ENCODE measurements at regions not wholly inside any gene's neighbourhood (a gene's known extent, or its start where the extent isn't known, plus 50 kb on each side); places are given as distances from the start of the nearest gene placed in this dataset.

- H3K27ac ChIP-seq = no peak overlapping the region
- no peak for DNase-seq (ENCODE audit: low spot score in 2 of 2)
- no peaks in the 10 kb centered on the region for H3K4me1 ChIP-seq
- no peaks in the 10 kb centered on the region for H3K27me3 ChIP-seq
- intact Hi-C loops (cut with DNase I; ENCODE audit: low total_unique reads) = no loop called here
- no peaks in the 10 kb centered on the region for H3K9me3 ChIP-seq
- H3K36me3 ChIP-seq = no peaks in the 10 kb centered on the region
- no peak overlapping the region for H3K4me3 ChIP-seq
- TF ChIP-seq POLR2AphosphoS5 (IDR thresholded peaks at IDR 0.05) (no peak), CTCF (IDR thresholded peaks at IDR 0.05) (no peak), POLR2A (IDR thresholded peaks at IDR 0.05) (no peak)
These were observed 119.3 kb upstream of the FRMD4A start for GRCh38 chr10:14450041-14450491.

GRCh38 chr10:14449293-14449815 is 118.6 kb upstream of the FRMD4A start:
- H3K4me3 ChIP-seq = no peak overlapping the region
- H3K9me3 ChIP-seq = no peaks in the 10 kb centered on the region
- intact Hi-C loops (cut with DNase I; ENCODE audit: low total_unique reads) = no loop called here
- no peak overlapping the region for H3K27ac ChIP-seq
- H3K27me3 ChIP-seq = no peaks in the 10 kb centered on the region
- H3K4me1 ChIP-seq = no peaks in the 10 kb centered on the region
- TF ChIP-seq CTCF (IDR thresholded peaks at IDR 0.05) (no peak), POLR2AphosphoS5 (IDR thresholded peaks at IDR 0.05) (no peak), POLR2A (IDR thresholded peaks at IDR 0.05) (no peak)
- H3K36me3 ChIP-seq = no peaks in the 10 kb centered on the region
- DNase-seq (ENCODE audit: low spot score in 2 of 2) = no peak

GRCh38 chr10:14448197-14448990 is 117.7 kb upstream of the FRMD4A start:
- Histone ChIP-seq H3K27ac (no peak overlapping the region), H3K9me3 (no peaks in the 10 kb centered on the region), H3K36me3 (no peaks in the 10 kb centered on the region), H3K4me1 (no peaks in the 10 kb centered on the region), H3K4me3 (no peak overlapping the region), H3K27me3 (no peaks in the 10 kb centered on the region)
- intact Hi-C loops (cut with DNase I; ENCODE audit: low total_unique reads) = no loop called here
- no peak for DNase-seq (ENCODE audit: low spot score in 2 of 2)
- no peak for TF ChIP-seq CTCF (IDR thresholded peaks at IDR 0.05)
- no peak for TF ChIP-seq POLR2A (IDR thresholded peaks at IDR 0.05)
- no peak for TF ChIP-seq POLR2AphosphoS5 (IDR thresholded peaks at IDR 0.05)

- no peaks in the 10 kb centered on the region for H3K4me1 ChIP-seq
- no peak overlapping the region for H3K27ac ChIP-seq
- no peak overlapping the region for H3K4me3 ChIP-seq
- no peaks in the 10 kb centered on the region for H3K9me3 ChIP-seq
- intact Hi-C loops (cut with DNase I; ENCODE audit: low total_unique reads) = no loop called here
- no peaks in the 10 kb centered on the region for H3K36me3 ChIP-seq
- H3K27me3 ChIP-seq = no peaks in the 10 kb centered on the region
- no peak for DNase-seq (ENCODE audit: low spot score in 2 of 2)
- TF ChIP-seq POLR2A (IDR thresholded peaks at IDR 0.05) (no peak), POLR2AphosphoS5 (IDR thresholded peaks at IDR 0.05) (no peak), CTCF (IDR thresholded peaks at IDR 0.05) (no peak)
These were observed 116.5 kb upstream of the FRMD4A start for GRCh38 chr10:14447094-14447839.

All from breast epithelium (tissue), 4 donors.